22Rv1 (cell line): ENCODE measurements at regions not wholly inside any gene's neighbourhood (a gene's known extent, or its start where the extent isn't known, plus 50 kb on each side); places are given as distances from the start of the nearest gene placed in this dataset.

Experiments used
- CTCF ChIP-seq: fragments of 450-650 bp; IDR thresholded peaks from 2 replicates; pipeline ENCODE4 v1.5.1; 2017; ENCODE audit warnings: mild to moderate bottlenecking
- ZFX ChIP-seq: fragments of 450-650 bp; IDR thresholded peaks from 2 replicates; pipeline ENCODE4 v1.6.1; 2017; ENCODE audit warnings: antibody characterized with exemption, borderline replicate concordance

- TF ChIP-seq CTCF (no peak), ZFX (no peak)
Observed at GRCh38 chr3:194851941-194852340, 166.3 kb downstream of the FAM43A start.
